ENCODE measurements at regions not wholly inside any gene's neighbourhood (a gene's known extent, or its start where the extent isn't known, plus 50 kb on each side); places are given as distances from the start of the nearest gene placed in this dataset.

DNA sequence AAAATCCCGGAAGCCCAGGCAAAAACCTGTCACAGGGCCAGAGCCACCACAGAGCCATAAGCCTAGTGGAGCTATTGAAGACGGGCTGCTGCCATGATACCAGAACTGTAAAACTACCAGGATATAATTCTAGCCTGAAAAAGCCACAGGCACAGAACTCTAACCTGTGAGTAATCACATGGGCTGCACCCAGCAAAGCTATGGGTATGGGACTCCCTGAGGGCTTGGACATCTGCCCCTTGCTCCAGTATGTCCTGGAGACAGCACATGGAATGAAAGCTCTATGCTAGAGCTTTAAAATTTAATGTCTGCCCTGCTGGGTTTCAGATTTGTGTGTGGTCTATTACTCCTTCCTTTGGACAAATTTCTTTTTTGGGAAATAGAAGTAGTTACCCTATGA is 2183.6 kb upstream of the CELF4 start:
- H3K23me2 ChIP-seq (ENCODE audit: low read depth, low read length) = no peaks in the 10 kb centered on the region
- 93% methylated on average over 2 of the region's 2 CpGs; no CpG with 5 or more reads in 1 of the 2 experiments for WGBS, 2 experiments (ENCODE audit: extremely low coverage in 1 of 2, insufficient coverage in 1 of 2, insufficient read length in 1 of 2, insufficient replicate concordance in 2 of 2, low coverage in 1 of 2, low lambda C conversion rate in 2 of 2, missing lambda C conversion rate in 1 of 2)
- no peak overlapping the region for H4K8ac ChIP-seq (ENCODE audit: extremely low read depth, insufficient read depth, low read length)
- H2BK5ac ChIP-seq (ENCODE audit: low read depth, low read length) = no peak overlapping the region
- no peak overlapping the region for H2AFZ ChIP-seq (ENCODE audit: low read length)
- no peak overlapping the region for H3K9ac ChIP-seq (replicated peaks in 1 of 4; ENCODE audit: extremely low read depth in 1 of 4, low read depth in 3 of 4, low read length in 3 of 4)
- DNase-seq (ENCODE audit: low read depth in 1 of 2, low spot score in 2 of 2) (no peak), FAIRE-seq (no peak)
- H2BK120ac ChIP-seq (replicated peaks; ENCODE audit: low read depth, low read length) = no peak overlapping the region
- H3K56ac ChIP-seq (replicated peaks; ENCODE audit: insufficient read length, low read depth, low read length) = no peak overlapping the region
- no peak overlapping the region for H4K91ac ChIP-seq (replicated peaks; ENCODE audit: insufficient read length, low read length)
- no peak overlapping the region for H4K5ac ChIP-seq (ENCODE audit: insufficient read length, low read depth, low read length)
- H2BK15ac ChIP-seq (ENCODE audit: low read length) = no peak overlapping the region
- TF ChIP-seq TAF7 (optimal IDR thresholded peaks at IDR 0.05; ENCODE audit: borderline replicate concordance, low read depth, low read length) (no peak), RBBP5 (IDR thresholded peaks at IDR 0.05; ENCODE audit: borderline replicate concordance, low read depth, low read length) (no peak), GTF2F1 (IDR thresholded peaks at IDR 0.05; ENCODE audit: borderline replicate concordance, low read depth, low read length) (no peak), NRF1 (IDR thresholded peaks at IDR 0.05; ENCODE audit: low read depth, low read length) (no peak), SP2 (IDR thresholded peaks at IDR 0.05; ENCODE audit: low read length) (no peak), PHF8 (conservative IDR thresholded peaks at IDR 0.05; ENCODE audit: low read depth, low read length) (no peak), SUZ12 (IDR thresholded peaks at IDR 0.05; ENCODE audit: low read length) (no peak), KDM1A (IDR thresholded peaks at IDR 0.05; ENCODE audit: borderline replicate concordance, low read length) (no peak), TBP (IDR thresholded peaks at IDR 0.05; ENCODE audit: low read depth, low read length) (no peak)
- TF ChIP-seq, protein P1, sequence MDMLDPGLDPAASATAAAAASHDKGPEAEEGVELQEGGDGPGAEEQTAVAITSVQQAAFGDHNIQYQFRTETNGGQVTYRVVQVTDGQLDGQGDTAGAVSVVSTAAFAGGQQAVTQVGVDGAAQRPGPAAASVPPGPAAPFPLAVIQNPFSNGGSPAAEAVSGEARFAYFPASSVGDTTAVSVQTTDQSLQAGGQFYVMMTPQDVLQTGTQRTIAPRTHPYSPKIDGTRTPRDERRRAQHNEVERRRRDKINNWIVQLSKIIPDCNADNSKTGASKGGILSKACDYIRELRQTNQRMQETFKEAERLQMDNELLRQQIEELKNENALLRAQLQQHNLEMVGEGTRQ (IDR thresholded peaks at IDR 0.05; ENCODE audit: low read length) = no peak
- no peak overlapping the region for H3K4me3 ChIP-seq (ENCODE audit: extremely low read depth in 1 of 4, insufficient read depth in 2 of 4, low read depth in 3 of 4, low read length in 4 of 4)
- no peak overlapping the region for H2AK5ac ChIP-seq (ENCODE audit: low read depth, low read length)
- H3K4me2 ChIP-seq (ENCODE audit: insufficient read depth in 1 of 2, low read depth in 2 of 2, low read length in 2 of 2) = no peak overlapping the region
- no peak overlapping the region for H3K4ac ChIP-seq (replicated peaks; ENCODE audit: insufficient read length, low read depth, low read length)
- ChIA-PET CTCF (ENCODE audit: partially characterized antibody) (interaction anchor here (0.6 kb wide), 1 partner anchor 43 kb away, joined by 3 read pairs; no protein-coding TSS in a partner anchor), POLR2A (ENCODE audit: partially characterized antibody) (no interaction called here)
- H3K36me3 ChIP-seq (ENCODE audit: control insufficient read depth in 2 of 4, insufficient read depth in 4 of 4, low read length in 3 of 4) = peaks cover 0 to 25% (median 8%) of the 10 kb centered on the region in 4 experiments; a peak in 5 of 8 replicates
- H2BK12ac ChIP-seq (ENCODE audit: low read depth, low read length) = no peak overlapping the region
- H3K27me3 ChIP-seq (replicated peaks in 1 of 4; ENCODE audit: control insufficient read depth in 3 of 4, extremely low read depth in 1 of 4, insufficient read depth in 3 of 4, low read length in 3 of 4) = no peaks in the 10 kb centered on the region
- H3K27ac ChIP-seq (ENCODE audit: low read depth, low read length) = no peak overlapping the region
- no peaks in the 10 kb centered on the region for H3K79me1 ChIP-seq (ENCODE audit: low read depth, low read length)
- H3K4me1 ChIP-seq (replicated peaks in 1 of 4; ENCODE audit: control insufficient read depth in 3 of 4, insufficient read depth in 4 of 4, low read length in 3 of 4) = no peaks in the 10 kb centered on the region
- H3K79me2 ChIP-seq (ENCODE audit: control insufficient read depth in 1 of 2, insufficient read depth in 2 of 2, low read length in 2 of 2) = no peaks in the 10 kb centered on the region
- no peaks in the 10 kb centered on the region for H4K20me1 ChIP-seq (replicated peaks in 1 of 2; ENCODE audit: control insufficient read depth in 1 of 2, insufficient read depth in 2 of 2, low read length in 2 of 2)
- H3K9me3 ChIP-seq (ENCODE audit: insufficient read depth in 2 of 2, low read depth in 1 of 2, low read length in 1 of 2) = peaks cover 9 to 17% of the 10 kb centered on the region in 2 experiments
- H3K23ac ChIP-seq (ENCODE audit: insufficient read length) = no peak overlapping the region
- no peak overlapping the region for H3K14ac ChIP-seq (ENCODE audit: insufficient read length)
- no peak overlapping the region for H2BK20ac ChIP-seq (ENCODE audit: low read length)
- H3K18ac ChIP-seq (ENCODE audit: extremely low read depth, low read length) = no peak overlapping the region

Data from H1 (cell line).